Tibial nerve (tissue), 3 donors: ENCODE measurements at regions not wholly inside any gene's neighbourhood (a gene's known extent, or its start where the extent isn't known, plus 50 kb on each side); places are given as distances from the start of the nearest gene placed in this dataset.

Experiments
- POLR2A ChIP-seq, 2 donors: fragments of 450-650 bp; IDR thresholded peaks; one replicate each; pipeline ENCODE4 v1.6.1; 2017; ENCODE audit warnings: antibody characterized with exemption in 2 of 2, mild to moderate bottlenecking in 2 of 2, moderate library complexity in 2 of 2
- TF ChIP-seq, protein P1 (sequence below), 5 experiments: fragments of 200-600 bp in 3 of 5; fragments of 450-650 bp in 2 of 5; sonication (generic) in 3 of 5; IDR thresholded peaks; one replicate each; pipeline ENCODE4 v1.5.1; 2016 to 2019; ENCODE audit warnings: antibody characterized with exemption in 5 of 5, mild to moderate bottlenecking in 3 of 5, moderate library complexity in 2 of 5

DNA sequence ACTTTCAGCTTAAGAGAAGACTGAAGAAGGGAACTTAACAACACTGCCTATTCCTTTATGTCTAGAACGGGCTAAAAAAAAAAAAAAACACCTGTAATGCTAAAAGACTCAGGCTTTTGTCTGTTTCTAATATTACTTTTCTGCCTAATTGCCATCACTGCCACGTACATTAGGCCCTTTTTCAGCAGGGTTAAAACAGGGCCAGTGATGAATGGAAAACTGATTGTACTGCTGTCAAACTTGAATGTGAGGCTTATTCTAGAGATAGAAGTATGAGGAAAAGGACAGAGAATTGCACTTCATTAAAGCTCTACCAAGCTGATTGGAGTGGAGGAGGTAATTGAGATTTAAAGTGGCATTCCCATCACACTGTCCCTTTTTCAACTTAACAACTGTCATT, 535.8 kb downstream of the PRKD1 start:
- TF ChIP-seq, protein P1, sequence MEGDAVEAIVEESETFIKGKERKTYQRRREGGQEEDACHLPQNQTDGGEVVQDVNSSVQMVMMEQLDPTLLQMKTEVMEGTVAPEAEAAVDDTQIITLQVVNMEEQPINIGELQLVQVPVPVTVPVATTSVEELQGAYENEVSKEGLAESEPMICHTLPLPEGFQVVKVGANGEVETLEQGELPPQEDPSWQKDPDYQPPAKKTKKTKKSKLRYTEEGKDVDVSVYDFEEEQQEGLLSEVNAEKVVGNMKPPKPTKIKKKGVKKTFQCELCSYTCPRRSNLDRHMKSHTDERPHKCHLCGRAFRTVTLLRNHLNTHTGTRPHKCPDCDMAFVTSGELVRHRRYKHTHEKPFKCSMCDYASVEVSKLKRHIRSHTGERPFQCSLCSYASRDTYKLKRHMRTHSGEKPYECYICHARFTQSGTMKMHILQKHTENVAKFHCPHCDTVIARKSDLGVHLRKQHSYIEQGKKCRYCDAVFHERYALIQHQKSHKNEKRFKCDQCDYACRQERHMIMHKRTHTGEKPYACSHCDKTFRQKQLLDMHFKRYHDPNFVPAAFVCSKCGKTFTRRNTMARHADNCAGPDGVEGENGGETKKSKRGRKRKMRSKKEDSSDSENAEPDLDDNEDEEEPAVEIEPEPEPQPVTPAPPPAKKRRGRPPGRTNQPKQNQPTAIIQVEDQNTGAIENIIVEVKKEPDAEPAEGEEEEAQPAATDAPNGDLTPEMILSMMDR (IDR thresholded peaks at IDR 0.05) = no peak
- no peak for TF ChIP-seq POLR2A (IDR thresholded peaks at IDR 0.05)
